OCI-LY7 (cell line): ENCODE measurements at regions not wholly inside any gene's neighbourhood (a gene's known extent, or its start where the extent isn't known, plus 50 kb on each side); places are given as distances from the start of the nearest gene placed in this dataset.

Source experiments
- CTCF ChIP-seq: fragments of 200-600 bp; sonication (generic); conservative IDR thresholded peaks from 2 replicates; pipeline ENCODE4 v1.5.1; 2014; ENCODE audit warnings: mild to moderate bottlenecking, antibody characterized with exemption, low read length, moderate library complexity, mixed read lengths
- EZH2phosphoT487 ChIP-seq: fragments of 200-600 bp; sonication (generic); IDR thresholded peaks from 2 replicates; pipeline ENCODE4 v1.6.1; 2018; ENCODE audit warnings: low read depth, borderline replicate concordance, mild to moderate bottlenecking, mixed run types, antibody characterized with exemption, low read length, moderate library complexity, mixed read lengths

DNA sequence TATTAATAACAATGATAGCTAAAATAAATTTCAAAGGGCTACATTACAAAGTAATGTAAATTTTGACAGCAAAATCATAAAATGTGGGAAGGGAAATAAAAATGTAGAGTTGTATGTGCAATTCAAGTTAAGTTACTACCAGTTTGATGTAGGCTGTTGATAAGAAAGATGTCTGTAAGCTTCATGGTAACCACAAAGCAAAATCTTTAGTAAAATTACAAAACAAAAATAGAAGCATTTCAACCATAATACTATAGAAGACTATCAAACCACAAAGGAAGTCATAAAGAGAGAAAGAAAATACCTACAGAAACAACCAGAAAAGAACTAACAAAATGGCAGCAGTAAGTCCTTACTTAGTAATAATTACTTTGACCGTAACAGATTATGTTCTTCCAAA lies 99.1 kb downstream of the C7orf25 start:
- TF ChIP-seq CTCF (no peak), EZH2phosphoT487 (no peak)
